GM19372 (cell line): ENCODE measurements at regions not wholly inside any gene's neighbourhood (a gene's known extent, or its start where the extent isn't known, plus 50 kb on each side); places are given as distances from the start of the nearest gene placed in this dataset.

Experiments
- ATAC-seq: cut with Tn5 transposase; IDR thresholded peaks from one replicate; pipeline ENCODE4 v1.9.1; 2021; ENCODE audit warnings: mild to moderate bottlenecking, low read depth, moderate library complexity; ENCODE audit not compliant: unreplicated experiment

- ATAC-seq, result no peak
Measured at GRCh38 chr2:163008642-163009041, 170.1 kb upstream of the KCNH7 start.

DNA sequence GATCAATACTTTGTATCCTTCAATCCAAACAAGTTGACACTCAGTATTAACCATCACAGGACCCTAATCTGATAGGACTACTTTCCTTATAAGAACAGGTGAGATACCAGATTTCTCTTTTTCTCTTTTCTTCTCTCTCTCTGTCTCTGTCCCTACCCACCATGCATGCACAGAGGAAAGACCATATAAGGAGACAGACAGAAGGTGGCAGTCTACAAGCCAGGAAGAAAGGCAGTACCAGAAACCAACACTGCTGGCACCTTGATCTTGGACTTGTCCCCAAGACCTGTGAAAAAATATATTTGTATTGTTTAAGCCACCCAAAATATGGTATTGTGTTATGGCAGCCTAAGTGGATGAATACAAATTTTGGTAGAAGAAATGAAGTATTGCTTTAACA is 156.2 kb upstream of the KCNH7 start:
- no peak for ATAC-seq

DNA sequence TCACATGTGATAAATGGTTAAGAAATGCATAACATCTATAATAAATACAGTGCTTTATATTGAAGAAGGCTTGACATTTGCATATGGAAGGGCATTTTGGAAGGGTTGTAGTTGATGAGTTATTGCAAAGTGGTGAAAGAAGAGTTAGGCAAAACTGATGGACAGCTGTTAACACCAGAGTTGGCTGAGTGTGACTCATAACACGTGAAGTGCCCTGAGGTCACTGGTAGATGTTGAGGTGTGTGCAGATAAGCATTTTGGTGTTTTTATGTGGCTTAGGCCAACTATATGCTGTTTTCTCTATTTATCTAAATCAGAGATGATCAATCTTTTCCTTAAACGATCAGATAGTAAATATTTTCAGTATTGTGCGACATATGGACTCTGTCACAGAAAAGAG is 154.3 kb upstream of the KCNH7 start:
- ATAC-seq, result no peak

GRCh38 chr2:162989507-162989906 is 150.9 kb upstream of the KCNH7 start:
- no peak for ATAC-seq

DNA sequence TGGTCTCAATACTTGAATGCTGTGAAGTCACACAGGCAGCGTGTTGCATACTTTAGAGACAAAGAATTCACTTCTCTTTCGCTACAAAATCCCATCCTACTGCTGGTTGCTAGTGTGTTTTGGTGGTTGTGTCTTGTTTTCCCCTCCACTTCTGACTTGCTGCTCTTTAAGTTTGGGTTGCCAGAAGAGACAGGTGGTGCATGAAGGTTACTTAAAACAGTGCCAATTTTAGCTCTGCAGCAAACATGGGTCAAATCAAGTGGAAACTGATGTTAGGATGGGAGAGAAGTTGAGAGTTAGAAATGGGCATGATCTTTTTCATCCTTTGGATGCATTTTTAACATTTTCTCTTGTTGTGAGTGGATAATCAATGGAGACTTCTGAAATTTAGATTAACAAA is 136.2 kb upstream of the KCNH7 start:
- no peak for ATAC-seq

DNA sequence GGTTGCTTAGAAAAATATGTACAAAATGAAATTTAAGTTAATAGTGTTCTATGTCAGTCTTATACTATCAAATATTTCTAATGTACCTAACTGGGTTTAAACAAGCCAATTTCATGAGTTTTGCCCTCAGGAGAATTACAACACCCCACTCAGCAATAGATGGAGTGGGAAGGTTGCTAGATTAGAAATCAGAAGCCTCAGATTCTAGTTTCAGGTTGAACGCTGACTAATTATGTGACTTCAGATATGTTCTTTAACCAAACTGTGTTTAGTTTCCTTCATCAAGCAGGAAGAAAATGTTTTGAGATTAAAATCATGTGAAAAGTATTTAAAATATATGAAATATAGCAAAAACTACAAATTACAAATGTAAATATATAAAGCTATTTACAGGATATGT is 133.8 kb upstream of the KCNH7 start:
- ATAC-seq, result no peak

- no peak for ATAC-seq
Measured at GRCh38 chr2:162968306-162968705, 129.7 kb upstream of the KCNH7 start.

GRCh38 chr2:162967811-162968210 is 129.2 kb upstream of the KCNH7 start:
- ATAC-seq, result no peak

DNA sequence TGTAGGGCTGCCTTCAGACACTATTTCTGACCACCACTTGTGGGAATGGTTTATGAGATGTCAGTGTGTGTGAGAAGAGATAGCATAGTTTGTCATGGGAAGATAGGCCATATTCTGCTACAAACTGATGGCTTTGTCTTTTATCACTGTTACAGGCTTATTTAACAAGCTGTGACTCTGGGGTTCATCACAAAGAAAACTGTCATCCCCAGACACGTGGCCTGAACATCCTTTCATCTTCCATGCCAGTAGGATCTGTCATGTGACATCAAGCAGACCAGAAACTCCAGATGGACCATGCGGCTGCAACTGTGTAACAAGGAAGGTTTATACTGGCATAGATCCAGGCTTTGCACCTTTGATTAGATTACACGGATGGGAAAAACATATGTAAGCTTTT is 128.6 kb upstream of the KCNH7 start:
- ATAC-seq, result no peak

DNA sequence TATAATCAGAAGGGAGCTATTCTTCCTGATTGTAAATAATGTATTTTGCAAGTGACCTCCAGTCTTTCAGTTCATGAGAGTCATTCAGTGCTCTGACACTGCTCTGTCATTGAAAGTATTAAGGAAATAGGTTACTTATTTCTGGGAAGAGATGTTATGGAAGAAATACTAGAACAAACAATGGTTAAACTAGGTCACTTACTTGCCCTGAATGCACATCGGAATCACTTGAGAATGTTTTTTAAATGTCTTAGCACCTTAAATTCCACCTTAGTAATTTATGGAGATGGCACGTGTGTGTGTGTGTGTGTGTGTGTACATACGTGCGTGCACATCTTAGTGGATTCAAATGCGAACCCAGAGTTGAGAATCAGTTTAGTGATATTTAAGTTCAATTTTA is 126.6 kb upstream of the KCNH7 start:
- no peak for ATAC-seq

DNA sequence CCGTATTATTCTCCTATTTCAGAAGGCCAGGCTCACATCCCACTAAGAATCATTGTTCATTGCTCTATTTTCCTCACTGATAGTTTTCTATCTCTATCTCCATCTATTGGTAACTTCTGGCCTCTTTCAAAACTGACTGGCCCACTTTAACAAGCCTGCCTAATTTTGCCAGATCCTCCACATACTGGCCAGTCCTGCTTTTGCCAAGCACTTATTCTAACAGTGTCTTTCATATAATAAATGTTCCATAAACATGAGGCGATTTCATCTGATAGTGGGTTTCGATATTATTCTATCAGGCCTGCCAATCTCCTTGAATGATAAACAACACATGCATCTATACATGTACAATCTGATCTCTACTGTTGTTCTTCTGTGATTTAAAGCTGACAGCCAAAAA is 125.9 kb upstream of the KCNH7 start:
- no peak for ATAC-seq

GRCh38 chr2:162963156-162963555 is 124.6 kb upstream of the KCNH7 start:
- ATAC-seq, result no peak

- no peak for ATAC-seq
Measured at GRCh38 chr2:162945785-162946184, 107.2 kb upstream of the KCNH7 start.

GRCh38 chr2:162938387-162938786 is 99.8 kb upstream of the KCNH7 start:
- no peak for ATAC-seq

GRCh38 chr2:162934191-162934590 is 95.6 kb upstream of the KCNH7 start:
- no peak for ATAC-seq

DNA sequence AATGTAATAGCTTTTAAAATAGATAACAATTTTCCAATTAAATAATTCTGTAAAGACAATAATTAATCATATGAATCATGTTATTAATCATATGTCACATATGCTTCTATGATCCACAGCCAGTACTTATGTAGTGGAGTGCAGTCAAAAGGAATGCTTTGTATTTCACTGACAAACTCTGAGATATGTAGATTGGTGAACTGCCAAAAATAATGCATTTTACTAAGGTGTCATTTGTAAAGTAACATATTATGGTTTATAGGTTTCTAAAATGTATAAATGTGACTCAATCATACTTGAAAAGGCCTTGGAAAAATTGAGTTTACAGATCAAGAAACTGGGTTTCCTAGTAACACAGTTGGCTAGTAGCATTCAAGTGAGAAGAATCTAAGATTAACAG is 93.8 kb upstream of the KCNH7 start:
- ATAC-seq, result no peak

DNA sequence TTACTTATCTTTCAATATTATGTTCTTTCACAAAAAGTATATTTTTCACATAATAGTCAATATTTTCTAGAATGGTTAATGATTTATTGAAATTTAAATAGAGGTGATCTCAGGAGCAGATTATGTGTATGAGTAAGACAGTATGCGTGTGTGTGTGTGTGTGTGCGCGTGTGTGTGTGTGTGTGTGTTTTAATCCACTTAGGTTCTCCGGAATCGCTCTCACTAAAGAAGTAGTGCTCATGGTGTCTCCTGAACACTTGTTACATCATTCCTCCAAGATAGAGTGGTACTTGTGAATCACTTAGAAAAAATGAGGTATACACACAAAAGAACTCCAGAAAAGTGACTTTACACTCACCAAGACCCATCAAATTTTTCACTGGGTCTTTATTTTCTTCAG is 91.0 kb upstream of the KCNH7 start:
- ATAC-seq, result no peak

GRCh38 chr2:162928356-162928755 is 89.8 kb upstream of the KCNH7 start:
- no peak for ATAC-seq

- no peak for ATAC-seq
Measured at GRCh38 chr2:162926907-162927306, 88.3 kb upstream of the KCNH7 start.

DNA sequence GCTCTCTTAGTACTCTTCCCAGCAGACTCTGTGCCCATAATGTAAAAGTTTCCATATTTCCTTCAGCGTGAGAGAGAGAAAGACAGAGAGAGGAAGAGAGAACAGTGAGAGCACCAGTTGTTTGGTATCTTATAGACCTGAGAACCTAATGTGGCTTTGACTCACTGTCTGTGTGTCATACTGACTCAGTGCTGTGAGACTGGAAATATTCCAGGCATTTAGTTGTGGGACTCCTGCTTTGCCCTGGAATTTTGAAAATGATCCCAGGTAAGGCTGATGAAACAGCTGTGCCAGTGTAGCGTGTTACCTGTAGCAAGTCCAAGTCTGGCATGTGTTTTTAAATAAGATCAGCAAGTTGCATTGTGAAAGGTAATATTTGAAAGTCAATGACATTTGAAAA is 87.9 kb upstream of the KCNH7 start:
- ATAC-seq, result no peak

DNA sequence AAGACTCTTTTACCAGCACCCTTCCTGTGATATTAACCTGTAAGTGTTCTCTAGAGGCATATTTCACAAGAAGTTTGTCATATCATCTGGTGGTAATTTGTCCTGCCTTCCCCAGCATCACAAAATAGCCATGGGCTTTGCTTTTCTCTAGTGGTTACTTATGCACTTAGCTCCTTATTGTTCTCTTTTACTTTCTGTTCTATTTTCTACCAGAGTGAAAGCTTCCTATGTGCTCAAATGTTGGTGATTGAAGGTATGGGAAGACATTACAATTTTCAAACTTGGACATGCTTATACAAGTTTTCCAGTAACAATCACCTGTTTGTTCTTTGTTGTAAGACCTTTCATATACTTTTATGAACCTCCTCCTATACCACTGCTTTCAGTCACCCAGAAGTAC is 87.0 kb upstream of the KCNH7 start:
- ATAC-seq, result no peak

DNA sequence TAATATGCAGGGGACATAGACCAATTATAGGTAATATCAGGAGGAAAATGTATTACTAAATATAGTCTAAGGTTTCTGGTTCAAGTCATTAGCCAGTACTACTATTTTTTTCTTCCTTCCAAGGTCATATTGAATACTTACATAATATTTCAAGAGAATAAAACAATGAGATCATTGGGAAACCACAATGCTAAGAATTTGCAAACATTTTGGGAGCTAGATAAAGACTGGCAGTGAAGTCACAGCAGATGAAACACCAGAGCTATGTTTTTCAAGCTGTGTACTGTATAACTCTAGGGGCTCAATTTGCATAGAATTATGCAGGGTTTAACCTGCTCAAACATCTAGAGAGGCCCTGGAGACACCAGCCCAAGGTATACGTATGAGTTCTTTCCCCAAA is 80.5 kb upstream of the KCNH7 start:
- no peak for ATAC-seq

DNA sequence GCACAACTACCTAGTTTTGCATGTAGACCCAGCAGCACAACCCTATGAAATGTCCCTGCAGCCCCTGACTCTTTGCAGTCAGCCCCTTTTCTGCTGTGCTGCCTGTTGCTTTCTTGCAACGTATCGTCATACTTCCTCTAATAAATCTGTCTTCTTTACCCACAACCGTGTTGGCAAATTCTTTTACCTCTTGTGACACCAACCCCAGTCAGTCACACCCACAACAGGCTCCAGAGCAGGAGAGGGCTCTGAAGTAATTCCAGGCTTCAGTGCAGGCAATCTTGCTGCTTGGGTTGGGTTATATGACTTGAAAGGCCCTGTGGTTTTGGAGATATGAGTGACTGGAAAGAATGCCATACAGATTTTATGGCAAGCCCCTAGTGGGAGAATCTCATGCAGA is 79.1 kb upstream of the KCNH7 start:
- no peak for ATAC-seq
